Loucy (cell line): ENCODE measurements at regions not wholly inside any gene's neighbourhood (a gene's known extent, or its start where the extent isn't known, plus 50 kb on each side); places are given as distances from the start of the nearest gene placed in this dataset.

Source experiments
- H2AFZ ChIP-seq: fragments of 200-600 bp; sonication (generic); 2 replicates; pipeline ENCODE4 v1.6.0; 2016; ENCODE audit warnings: antibody characterized with exemption, mild to moderate bottlenecking, low read length, moderate library complexity
- H3F3A ChIP-seq: fragments of 200-600 bp; 2 replicates; pipeline ENCODE4 v1.6.0; 2016; ENCODE audit warnings: antibody characterized with exemption, low read depth, mild to moderate bottlenecking
- H3K27me3 ChIP-seq: fragments of 200-600 bp; sonication (generic); 2 replicates; pipeline ENCODE4 v1.6.1; 2014; ENCODE audit warnings: low read length, mild to moderate bottlenecking; ENCODE audit not compliant: insufficient read depth, poor library complexity, severe bottlenecking
- H3K36me3 ChIP-seq: fragments of 200-600 bp; sonication (generic); 2 replicates; pipeline ENCODE4 v1.6.1; 2016; ENCODE audit warnings: low read length; ENCODE audit not compliant: insufficient read depth
- H3K4me1 ChIP-seq: fragments of 200-600 bp; sonication (generic); 2 replicates; pipeline ENCODE4 v1.5.1; 2014; ENCODE audit warnings: low read length, mild to moderate bottlenecking; ENCODE audit not compliant: insufficient read depth, poor library complexity, severe bottlenecking
- H3K4me2 ChIP-seq: fragments of 200-600 bp; sonication (generic); 2 replicates; pipeline ENCODE4 v1.6.0; 2014; ENCODE audit warnings: antibody characterized with exemption, low read length, low read depth, mild to moderate bottlenecking; ENCODE audit not compliant: poor library complexity, severe bottlenecking
- H3K4me3 ChIP-seq: fragments of 200-600 bp; sonication (generic); 2 replicates; pipeline ENCODE4 v1.5.1; 2014; ENCODE audit warnings: low read length, mild to moderate bottlenecking, mixed read lengths; ENCODE audit not compliant: poor library complexity, severe bottlenecking
- H3K79me2 ChIP-seq: fragments of 200-600 bp; sonication (generic); 2 replicates; pipeline ENCODE4 v1.6.1; 2014; ENCODE audit warnings: low read length; ENCODE audit not compliant: insufficient read depth
- H3K9ac ChIP-seq: fragments of 200-600 bp; sonication (generic); 2 replicates; pipeline ENCODE4 v1.6.0; 2014; ENCODE audit warnings: mild to moderate bottlenecking, low read depth, low read length, moderate library complexity; ENCODE audit not compliant: poor library complexity, severe bottlenecking
- H3K9me2 ChIP-seq: fragments of 200-600 bp; sonication (generic); replicated peaks from 2 replicates; pipeline ENCODE4 v1.6.1; 2016; ENCODE audit warnings: low read depth, low read length, mixed read lengths
- H3K9me3 ChIP-seq: fragments of 200-600 bp; sonication (generic); 2 replicates; pipeline ENCODE4 v1.6.1; 2014; ENCODE audit warnings: mild to moderate bottlenecking, antibody characterized with exemption, low read length, low read depth; ENCODE audit not compliant: insufficient read depth
- H4K20me1 ChIP-seq: fragments of 200-600 bp; sonication (generic); 2 replicates; pipeline ENCODE4 v1.6.0; 2014; ENCODE audit warnings: antibody characterized with exemption, low read length, mild to moderate bottlenecking; ENCODE audit not compliant: insufficient read depth, poor library complexity, severe bottlenecking
- EZH2phosphoT487 ChIP-seq: fragments of 200-600 bp; IDR thresholded peaks from 2 replicates; pipeline ENCODE4 v1.6.1; 2018; ENCODE audit warnings: antibody characterized with exemption, mild to moderate bottlenecking, moderate library complexity, borderline replicate concordance
- TF ChIP-seq, protein P1 (sequence below): fragments of 200-600 bp; sonication (generic); conservative IDR thresholded peaks from 2 replicates; pipeline ENCODE4 v1.5.1; 2014; ENCODE audit warnings: mild to moderate bottlenecking, antibody characterized with exemption, low read length

DNA sequence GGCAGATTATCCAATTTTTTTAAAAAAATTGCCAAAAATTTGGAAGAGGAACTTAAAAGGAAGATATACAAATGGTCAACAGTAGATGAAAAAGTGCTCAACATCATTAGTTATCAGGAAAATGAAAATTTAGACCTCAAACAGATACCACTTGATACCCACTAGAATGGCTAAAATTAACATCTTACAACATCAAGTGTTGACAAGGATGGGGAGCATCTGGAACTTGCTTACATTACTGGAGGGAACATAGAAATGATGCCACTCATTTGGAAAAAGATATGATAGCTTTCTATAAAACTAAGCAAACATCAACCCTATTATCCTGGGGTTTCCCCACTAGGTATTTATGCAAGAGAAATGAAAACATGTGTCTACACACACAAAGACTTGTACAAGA, 284.5 kb upstream of the CHRNA7 start:
- Histone ChIP-seq H2AFZ (no peak overlapping the region), H3K4me3 (no peak overlapping the region), H3K27me3 (no peaks in the 10 kb centered on the region), H3K9ac (no peak overlapping the region), H3K36me3 (no peaks in the 10 kb centered on the region), H3K79me2 (no peaks in the 10 kb centered on the region), H3K4me1 (no peaks in the 10 kb centered on the region), H3K9me2 (no peaks in the 10 kb centered on the region), H4K20me1 (no peaks in the 10 kb centered on the region), H3F3A (no peaks in the 10 kb centered on the region), H3K9me3 (no peaks in the 10 kb centered on the region), H3K4me2 (no peak overlapping the region)
- no peak for TF ChIP-seq EZH2phosphoT487
- TF ChIP-seq, protein P1, sequence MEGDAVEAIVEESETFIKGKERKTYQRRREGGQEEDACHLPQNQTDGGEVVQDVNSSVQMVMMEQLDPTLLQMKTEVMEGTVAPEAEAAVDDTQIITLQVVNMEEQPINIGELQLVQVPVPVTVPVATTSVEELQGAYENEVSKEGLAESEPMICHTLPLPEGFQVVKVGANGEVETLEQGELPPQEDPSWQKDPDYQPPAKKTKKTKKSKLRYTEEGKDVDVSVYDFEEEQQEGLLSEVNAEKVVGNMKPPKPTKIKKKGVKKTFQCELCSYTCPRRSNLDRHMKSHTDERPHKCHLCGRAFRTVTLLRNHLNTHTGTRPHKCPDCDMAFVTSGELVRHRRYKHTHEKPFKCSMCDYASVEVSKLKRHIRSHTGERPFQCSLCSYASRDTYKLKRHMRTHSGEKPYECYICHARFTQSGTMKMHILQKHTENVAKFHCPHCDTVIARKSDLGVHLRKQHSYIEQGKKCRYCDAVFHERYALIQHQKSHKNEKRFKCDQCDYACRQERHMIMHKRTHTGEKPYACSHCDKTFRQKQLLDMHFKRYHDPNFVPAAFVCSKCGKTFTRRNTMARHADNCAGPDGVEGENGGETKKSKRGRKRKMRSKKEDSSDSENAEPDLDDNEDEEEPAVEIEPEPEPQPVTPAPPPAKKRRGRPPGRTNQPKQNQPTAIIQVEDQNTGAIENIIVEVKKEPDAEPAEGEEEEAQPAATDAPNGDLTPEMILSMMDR = no peak

- H3K9ac ChIP-seq = no peak overlapping the region
- no peaks in the 10 kb centered on the region for H3K9me3 ChIP-seq
- H3F3A ChIP-seq = no peaks in the 10 kb centered on the region
- no peaks in the 10 kb centered on the region for H3K4me1 ChIP-seq
- no peak overlapping the region for H2AFZ ChIP-seq
- no peak overlapping the region for H3K4me2 ChIP-seq
- no peak for TF ChIP-seq EZH2phosphoT487
- TF ChIP-seq, protein P1 = no peak
- no peaks in the 10 kb centered on the region for H4K20me1 ChIP-seq
- H3K9me2 ChIP-seq = no peaks in the 10 kb centered on the region
- no peak overlapping the region for H3K4me3 ChIP-seq
- no peaks in the 10 kb centered on the region for H3K36me3 ChIP-seq
- H3K79me2 ChIP-seq = no peaks in the 10 kb centered on the region
- no peaks in the 10 kb centered on the region for H3K27me3 ChIP-seq
These were observed 278.1 kb upstream of the CHRNA7 start for GRCh38 chr15:31752065-31752762.

DNA sequence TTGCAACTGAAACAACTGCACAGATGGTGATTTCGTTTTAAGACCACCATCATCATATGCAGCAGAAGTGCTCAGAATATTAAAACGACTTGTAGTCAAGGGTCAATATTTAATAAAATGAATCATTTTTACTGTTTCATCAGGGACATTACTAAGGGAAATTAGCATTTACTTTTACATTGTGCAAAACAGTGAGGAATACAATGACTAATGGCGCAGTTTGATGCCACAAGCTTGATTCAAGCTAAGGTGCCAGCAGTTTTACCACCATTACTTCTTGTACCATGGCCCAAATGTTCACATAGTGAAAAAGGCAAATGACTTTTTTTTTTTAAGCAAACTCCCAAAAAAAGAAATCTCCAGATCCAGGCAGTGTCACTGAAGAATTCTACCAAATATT, 277.4 kb upstream of the CHRNA7 start:
- no peak overlapping the region for H3K4me2 ChIP-seq
- H3K9ac ChIP-seq = no peak overlapping the region
- TF ChIP-seq EZH2phosphoT487 = no peak
- TF ChIP-seq, protein P1 = no peak
- H3K36me3 ChIP-seq = no peaks in the 10 kb centered on the region
- no peaks in the 10 kb centered on the region for H3F3A ChIP-seq
- H3K79me2 ChIP-seq = no peaks in the 10 kb centered on the region
- no peaks in the 10 kb centered on the region for H3K9me2 ChIP-seq
- no peak overlapping the region for H2AFZ ChIP-seq
- H4K20me1 ChIP-seq = no peaks in the 10 kb centered on the region
- H3K4me3 ChIP-seq = no peak overlapping the region
- no peaks in the 10 kb centered on the region for H3K27me3 ChIP-seq
- H3K4me1 ChIP-seq = no peaks in the 10 kb centered on the region
- H3K9me3 ChIP-seq = no peaks in the 10 kb centered on the region
